ENCODE measurements at regions not wholly inside any gene's neighbourhood (a gene's known extent, or its start where the extent isn't known, plus 50 kb on each side); places are given as distances from the start of the nearest gene placed in this dataset.

GRCh38 chr21:25304611-25305010, 302.7 kb downstream of the MRPL39 start:
- Histone ChIP-seq H3K4me1 (ENCODE audit: control insufficient read depth, insufficient read depth, low read length) (no peaks in the 10 kb centered on the region), H3K4me3 (ENCODE audit: low read depth, low read length) (no peak overlapping the region), H3K27ac (ENCODE audit: extremely low read depth, low read depth, low read length) (no peak overlapping the region), H3K36me3 (ENCODE audit: control insufficient read depth in 2 of 2, insufficient read depth in 1 of 2, low read length in 2 of 2) (no peaks in the 10 kb centered on the region), H3K9me3 (ENCODE audit: control insufficient read depth, insufficient read depth, low read depth, low read length) (no peaks in the 10 kb centered on the region)
- ChIA-PET POLR2A (no interaction called here), CTCF (interaction anchor here (0.6 kb wide), 1 partner anchor 57 kb away, joined by 3 read pairs; no protein-coding TSS in a partner anchor)
- TF ChIP-seq ZNF324 (tag by site-specific recombination; IDR thresholded peaks at IDR 0.05) (no peak), KLF16 (tag by site-specific recombination; IDR thresholded peaks at IDR 0.05) (no peak), REPIN1 (tag by site-specific recombination; IDR thresholded peaks at IDR 0.05; ENCODE audit: low read depth) (no peak), ZBTB48 (tag by site-specific recombination; IDR thresholded peaks at IDR 0.05) (no peak)

GRCh38 chr21:25300632-25301031, 306.6 kb downstream of the MRPL39 start:
- TF ChIP-seq ZXDB (tag by site-specific recombination; IDR thresholded peaks at IDR 0.05) (no peak), ZNF596 (tag by site-specific recombination; IDR thresholded peaks at IDR 0.05) (no peak), ZNF266 (tag by site-specific recombination; IDR thresholded peaks at IDR 0.05; ENCODE audit: low read depth) (no peak), ZNF302 (tag by site-specific recombination; IDR thresholded peaks at IDR 0.05; ENCODE audit: low read depth) (no peak), ZFP37 (tag by site-specific recombination; IDR thresholded peaks at IDR 0.05) (no peak), ZNF488 (tag by site-specific recombination; IDR thresholded peaks at IDR 0.05) (no peak), ZBTB26 (tag by site-specific recombination; optimal IDR thresholded peaks at IDR 0.05) (no peak), ZNF404 (tag by site-specific recombination; IDR thresholded peaks at IDR 0.05) (no peak), ZNF664 (tag by site-specific recombination; IDR thresholded peaks at IDR 0.05) (no peak), ZNF18 (tag by site-specific recombination; IDR thresholded peaks at IDR 0.05) (no peak), WT1 (tag by site-specific recombination; IDR thresholded peaks at IDR 0.05) (no peak), ZNF548 (tag by site-specific recombination; IDR thresholded peaks at IDR 0.05) (no peak), ZNF121 (tag by site-specific recombination; IDR thresholded peaks at IDR 0.05) (no peak), CTCF (tag by site-specific recombination; IDR thresholded peaks at IDR 0.05) (no peak), ZNF521 (tag by site-specific recombination; IDR thresholded peaks at IDR 0.05) (no peak), ZNF473 (tag by site-specific recombination; IDR thresholded peaks at IDR 0.05) (no peak), ZNF791 (tag by site-specific recombination; IDR thresholded peaks at IDR 0.05) (no peak), GFI1B (tag by site-specific recombination; IDR thresholded peaks at IDR 0.05) (no peak)
- Histone ChIP-seq H3K27ac (ENCODE audit: extremely low read depth, low read depth, low read length) (no peak overlapping the region), H3K36me3 (ENCODE audit: control insufficient read depth in 2 of 2, insufficient read depth in 1 of 2, low read length in 2 of 2) (no peaks in the 10 kb centered on the region), H3K4me3 (ENCODE audit: low read depth, low read length) (no peak overlapping the region), H3K4me1 (ENCODE audit: control insufficient read depth, insufficient read depth, low read length) (no peaks in the 10 kb centered on the region), H3K9me3 (ENCODE audit: control insufficient read depth, insufficient read depth, low read depth, low read length) (no peaks in the 10 kb centered on the region)
- ChIA-PET POLR2A (no interaction called here), CTCF (no interaction called here)

Data from HEK293 (cell line).